Stimulated activated CD4-positive, alpha-beta T cell treated with anti-CD3 and anti-CD28 coated beads, Interleukin-1b, Interleukin-23, amount 100 ng/mL, for 24 hours (primary cell): ENCODE measurements at regions not wholly inside any gene's neighbourhood (a gene's known extent, or its start where the extent isn't known, plus 50 kb on each side); places are given as distances from the start of the nearest gene placed in this dataset.

Experiments used
- DNase-seq, 4 experiments: peaks; one replicate each; pipeline ENCODE4 v3.0.0-alpha.2; 2020; ENCODE audit warnings: low read depth in 4 of 4, low spot score in 1 of 4

DNA sequence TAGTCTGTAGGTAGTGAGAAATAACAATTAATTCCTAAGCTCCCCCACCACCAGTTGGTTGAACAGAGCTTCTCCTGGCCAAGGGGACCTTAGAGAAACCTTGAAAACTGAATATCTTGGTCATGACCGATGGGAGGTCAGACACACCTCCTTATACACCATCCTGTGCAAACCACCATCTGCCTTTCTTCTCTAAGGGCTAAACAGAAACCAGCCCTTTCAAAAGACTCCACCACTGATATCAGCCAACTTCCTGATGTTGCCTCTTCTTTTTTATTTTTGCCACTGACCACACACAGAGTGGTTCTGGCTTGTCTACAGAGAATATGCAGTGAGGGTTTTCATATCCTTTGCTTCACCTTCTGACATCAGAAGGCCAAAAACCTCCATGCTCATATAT, 977.7 kb upstream of the SEL1L start:
- no peak for DNase-seq

DNA sequence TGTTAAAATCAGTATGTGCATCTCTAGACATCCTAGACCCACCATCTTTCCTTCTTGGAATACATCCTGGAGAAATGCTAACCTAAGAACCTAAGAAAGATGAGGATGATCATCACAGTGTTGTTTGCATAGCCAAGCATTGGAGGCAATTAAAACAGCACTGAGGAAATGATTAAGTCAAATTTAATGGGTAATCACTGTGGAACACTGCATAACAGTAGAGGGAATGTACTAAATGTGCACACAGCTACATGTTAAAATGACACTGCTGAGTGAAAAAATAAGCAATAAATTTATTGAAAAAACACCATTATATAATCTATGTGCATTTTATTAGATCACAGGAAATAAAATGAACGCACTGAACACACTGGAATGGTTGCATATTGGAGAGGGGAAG, 987.1 kb upstream of the SEL1L start:
- no peak for DNase-seq

DNA sequence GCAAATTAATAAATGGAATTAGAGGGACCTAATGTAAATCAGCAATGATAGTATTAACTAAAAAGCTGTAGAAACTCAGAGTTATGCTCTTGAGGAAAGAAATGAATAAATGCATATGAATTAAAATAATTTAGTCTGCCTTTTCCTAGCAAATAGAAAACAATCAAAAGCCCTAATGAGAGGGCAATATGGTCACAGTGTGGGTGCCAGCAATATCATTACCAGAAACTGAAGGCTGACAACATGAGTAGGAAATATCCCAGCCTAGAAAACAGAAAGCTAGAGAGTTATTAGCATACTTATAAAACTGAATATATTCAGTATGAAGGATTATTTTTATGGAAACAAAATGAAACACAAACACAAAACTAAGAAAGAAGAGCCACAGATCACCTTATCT, 987.5 kb upstream of the SEL1L start:
- DNase-seq: no peak

DNA sequence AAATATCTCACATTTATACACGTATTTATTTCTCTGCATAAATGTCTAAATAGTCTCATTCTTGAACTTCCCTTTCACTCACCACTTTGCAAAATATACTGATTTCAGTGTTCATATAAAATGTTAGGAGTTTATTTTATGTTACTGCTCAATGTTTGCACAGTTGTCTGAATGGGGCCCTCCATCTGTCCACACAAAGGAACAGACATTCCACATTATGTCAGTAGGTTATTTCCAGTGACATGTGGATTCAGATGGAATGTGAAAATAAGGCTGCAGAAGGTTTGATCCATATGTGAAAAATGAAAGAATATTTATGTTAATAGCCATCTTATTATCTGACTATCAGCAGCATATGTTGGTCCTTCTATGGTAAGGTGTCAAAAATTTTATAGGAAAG, 994.4 kb upstream of the SEL1L start:
- DNase-seq: no peak

DNA sequence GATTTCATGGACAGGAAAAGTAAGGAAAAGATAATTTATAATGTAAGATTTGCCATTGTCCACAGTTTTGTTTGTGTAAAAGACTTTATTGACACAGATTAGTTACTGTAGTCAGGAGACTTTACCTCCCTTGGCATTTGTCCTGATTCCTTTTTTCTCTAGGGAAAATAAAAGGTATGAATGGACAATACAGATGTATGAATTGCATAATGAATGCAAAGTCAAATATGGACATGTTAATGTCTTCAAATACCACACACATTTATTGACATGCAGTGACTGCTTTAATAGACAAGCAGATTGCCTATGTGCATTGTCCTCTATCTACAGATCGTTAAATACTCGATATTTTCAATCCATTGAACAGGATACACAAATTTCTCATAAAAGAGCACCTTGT, 999.7 kb upstream of the SEL1L start:
- DNase-seq: no peak

DNA sequence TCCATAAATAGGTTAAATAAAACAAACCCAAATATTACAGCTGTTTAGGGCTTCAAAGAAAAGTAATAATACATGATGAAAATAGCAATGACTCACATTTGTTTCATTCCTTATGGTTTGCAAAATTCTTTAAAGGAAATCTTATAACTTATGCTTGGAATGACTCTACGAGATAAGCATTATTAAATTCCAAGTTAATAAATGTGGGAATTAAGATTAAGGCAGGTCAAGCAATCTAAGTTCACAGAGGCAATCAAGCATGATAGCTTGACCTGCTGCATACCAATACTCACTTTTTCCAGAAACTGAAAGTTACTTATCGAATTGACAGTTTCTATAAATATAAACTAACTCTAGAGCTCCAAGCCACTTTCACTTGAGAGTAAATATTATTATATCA, 1002.9 kb upstream of the SEL1L start:
- DNase-seq: no peak

DNA sequence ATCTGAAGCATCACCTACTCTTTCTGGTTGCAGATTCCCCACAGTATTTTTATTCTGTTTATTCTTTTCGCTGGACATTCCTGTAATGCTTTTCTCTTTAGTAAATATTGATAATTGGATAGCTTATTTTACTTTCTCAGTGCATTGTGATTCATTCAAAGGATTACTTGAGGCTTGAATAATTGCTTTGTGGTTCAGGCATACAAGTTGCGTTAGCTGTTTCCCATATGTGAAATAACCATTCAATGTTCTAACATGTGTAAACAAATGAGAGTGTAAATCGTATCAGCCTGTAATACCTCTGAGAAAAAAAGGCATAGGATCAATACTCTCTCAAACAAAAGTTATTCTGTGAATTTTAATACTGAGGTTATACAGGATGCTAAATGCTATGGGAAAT, 1004.2 kb upstream of the SEL1L start:
- DNase-seq: no peak

DNA sequence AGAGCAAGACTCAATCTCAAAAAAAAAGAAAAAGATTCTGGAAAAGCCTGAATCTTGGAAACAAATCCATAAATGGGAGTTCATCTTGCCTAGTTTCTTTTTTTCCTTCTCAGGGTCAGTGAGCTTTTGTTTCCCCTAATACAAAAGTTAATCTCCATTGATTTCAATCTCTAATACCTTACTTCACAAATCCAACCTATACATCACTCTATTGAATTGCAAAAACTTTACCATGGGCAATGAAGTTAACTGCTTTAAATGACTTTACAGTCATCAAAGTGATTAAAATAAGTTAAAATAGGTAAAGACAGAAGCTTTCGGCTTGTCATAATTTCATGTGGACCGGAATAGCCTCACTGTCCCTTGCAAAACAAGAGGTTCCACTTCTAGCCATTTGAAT, 1012.7 kb upstream of the SEL1L start:
- no peak for DNase-seq

DNA sequence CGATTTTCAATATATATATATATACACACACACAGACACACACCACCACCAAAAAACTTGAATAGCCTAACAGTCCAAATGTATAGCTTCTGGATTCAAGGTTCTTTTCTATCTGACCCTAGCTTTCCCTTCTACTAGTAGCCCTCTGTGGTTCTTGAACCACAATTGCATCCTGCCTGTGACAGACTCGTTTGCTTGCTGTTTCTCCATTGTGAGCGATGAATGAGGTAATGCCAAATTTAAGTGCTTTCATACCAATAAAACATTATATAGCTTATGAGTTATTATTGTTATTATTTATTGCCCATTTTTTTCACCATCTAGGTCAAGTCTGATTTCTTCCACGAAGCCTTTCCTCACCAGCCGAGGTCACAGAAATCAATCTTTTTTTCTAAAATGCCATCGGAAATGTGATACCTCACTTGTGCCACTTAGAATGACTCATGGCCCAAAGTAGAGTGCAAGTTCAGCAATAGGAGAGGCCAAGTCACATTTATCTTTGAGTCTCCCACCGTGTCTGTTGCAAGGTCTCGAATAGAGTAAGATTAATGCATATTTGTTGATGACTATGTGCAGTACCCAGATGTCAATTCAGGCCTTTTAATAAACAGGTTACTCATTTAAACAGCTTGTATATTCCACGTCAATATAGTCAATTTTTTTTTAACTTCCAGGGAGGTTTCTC, 1015.8 kb upstream of the SEL1L start:
- no peak for DNase-seq

DNA sequence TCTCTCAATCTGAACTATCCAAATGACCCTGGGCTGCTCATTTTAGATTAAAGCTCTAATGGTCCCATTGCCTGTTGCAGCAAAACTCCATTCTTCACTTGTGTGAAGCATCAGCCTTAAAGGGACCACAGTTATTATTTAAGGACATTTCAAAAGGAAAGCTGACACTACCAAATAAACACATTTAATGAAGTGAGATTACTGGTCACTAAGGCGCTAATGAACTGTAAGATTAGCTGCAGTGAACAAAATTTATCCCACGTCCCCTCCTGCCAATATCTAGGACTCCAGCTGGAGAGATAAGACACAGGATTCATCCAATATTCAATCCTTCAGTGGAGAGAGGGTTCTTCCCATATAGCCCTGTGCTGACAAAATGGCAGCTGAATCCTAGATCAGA, 1029.2 kb upstream of the SEL1L start:
- no peak for DNase-seq

DNA sequence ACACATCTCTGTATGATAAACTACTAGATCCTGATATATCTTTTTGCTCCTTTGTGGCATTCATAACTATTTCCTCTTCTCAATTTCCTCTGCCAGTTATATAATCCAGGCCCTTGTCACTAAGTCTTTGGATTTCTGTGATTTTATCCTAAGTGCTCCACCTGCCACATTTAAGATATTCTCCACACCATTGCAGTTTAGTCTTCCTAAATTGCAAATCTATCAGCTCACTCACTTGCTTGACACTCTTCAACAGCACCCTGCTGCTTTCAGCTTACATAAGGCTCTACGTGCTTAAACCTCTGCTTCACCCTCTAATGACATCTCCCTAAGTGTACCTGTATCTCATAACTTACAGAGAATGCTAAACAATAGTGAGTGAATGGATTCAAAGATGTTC, 1032.2 kb upstream of the SEL1L start:
- DNase-seq: no peak

DNA sequence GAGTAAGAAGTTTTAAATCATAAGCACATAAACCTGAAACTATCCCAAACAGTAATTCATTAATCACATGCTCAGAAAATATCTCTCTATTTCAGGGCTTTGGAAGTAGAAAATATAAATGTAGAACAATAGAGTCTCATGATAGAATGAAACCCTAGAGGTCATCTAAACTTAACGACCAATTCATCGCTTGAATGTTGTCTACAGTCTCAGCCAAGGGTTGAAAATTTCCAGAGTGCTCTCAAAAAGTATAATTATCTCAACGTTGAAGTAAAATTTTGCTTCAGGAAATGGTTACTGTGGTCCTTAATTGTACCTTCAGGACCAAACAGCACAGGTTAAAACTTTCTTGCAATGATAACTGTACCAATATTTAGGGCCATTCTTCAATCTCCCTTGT, 1053.6 kb upstream of the SEL1L start:
- DNase-seq: no peak

DNA sequence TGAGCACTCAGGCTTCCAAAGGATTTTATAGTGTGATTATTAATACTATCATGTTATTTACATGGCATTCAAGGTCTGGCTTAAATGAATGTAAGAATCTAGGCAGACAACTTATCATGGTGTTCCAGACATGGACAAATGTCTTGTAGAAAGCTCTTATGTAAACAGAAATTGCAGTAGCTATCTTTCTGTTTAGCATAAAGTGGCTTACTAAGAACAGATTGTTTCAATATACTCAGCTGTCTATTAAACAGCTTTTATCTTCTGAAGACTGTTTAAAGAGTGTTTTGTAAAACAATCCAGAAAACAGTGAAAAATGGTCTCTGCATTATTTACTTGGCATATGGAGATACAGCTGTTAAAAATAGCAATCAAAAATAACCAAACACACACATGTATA, 1061.8 kb upstream of the SEL1L start:
- DNase-seq: no peak

DNA sequence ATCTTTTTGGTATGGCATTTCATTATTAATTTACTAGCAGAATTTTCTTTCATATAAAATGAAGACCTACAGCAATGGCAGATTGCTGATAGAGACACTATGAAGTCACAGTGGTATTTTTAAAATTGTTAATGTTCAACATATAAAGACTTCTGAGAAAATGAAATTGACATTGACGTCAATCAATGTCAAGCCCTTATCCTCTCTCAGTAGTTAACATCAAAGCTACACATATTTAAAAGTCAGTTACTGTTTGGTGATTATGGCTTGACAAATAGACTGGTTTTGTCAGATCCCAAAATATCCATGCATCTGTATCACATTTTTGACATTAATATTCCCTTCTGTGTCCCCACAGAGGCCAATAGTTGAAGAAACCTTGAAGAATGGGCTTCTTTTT, 1069.1 kb upstream of the SEL1L start:
- DNase-seq: no peak

DNA sequence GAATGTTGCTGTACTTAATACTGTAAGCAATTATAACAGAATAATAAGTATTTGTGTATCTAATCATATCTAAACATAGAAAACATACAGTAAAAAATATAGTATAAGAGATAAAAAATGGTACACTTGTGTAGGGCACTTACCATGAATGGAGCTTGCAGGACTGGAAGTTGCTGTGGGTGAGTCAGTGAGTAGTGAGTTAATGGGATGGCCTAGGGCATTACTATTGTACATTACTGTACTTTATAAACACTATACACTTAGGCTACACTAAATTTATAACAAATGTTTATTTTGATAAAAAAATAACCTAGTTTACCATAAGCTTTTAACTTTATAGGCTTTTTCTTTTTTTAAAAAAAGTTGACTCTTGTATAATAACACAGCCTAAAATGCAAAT, 1071.2 kb upstream of the SEL1L start:
- DNase-seq: no peak

DNA sequence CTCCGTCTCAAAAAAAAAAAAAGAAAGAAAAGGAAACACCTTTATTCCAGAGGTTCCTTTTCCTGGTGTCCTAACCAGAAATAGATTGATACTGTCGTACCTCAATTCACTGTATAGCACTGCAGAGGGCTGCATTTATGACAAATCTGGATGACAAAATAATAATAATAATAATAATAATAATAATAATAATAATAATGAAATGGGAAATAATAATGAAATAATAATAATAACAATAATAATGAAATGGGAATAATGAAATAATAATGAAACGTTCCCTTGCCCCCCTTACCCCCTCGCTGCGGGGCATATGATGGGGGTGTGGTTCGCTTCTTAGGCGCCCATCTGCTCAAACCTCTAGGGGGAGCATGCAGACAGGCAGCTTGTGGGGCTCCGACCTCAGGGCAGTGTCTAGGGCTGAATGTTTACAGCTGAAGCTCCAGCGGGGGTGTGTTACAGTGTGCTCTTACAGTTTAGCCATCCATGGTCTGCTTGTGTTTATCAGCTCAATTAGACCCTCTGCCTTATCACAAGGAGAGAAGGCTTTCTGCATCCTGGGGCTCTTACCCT, 1088.3 kb upstream of the SEL1L start:
- no peak for DNase-seq

DNA sequence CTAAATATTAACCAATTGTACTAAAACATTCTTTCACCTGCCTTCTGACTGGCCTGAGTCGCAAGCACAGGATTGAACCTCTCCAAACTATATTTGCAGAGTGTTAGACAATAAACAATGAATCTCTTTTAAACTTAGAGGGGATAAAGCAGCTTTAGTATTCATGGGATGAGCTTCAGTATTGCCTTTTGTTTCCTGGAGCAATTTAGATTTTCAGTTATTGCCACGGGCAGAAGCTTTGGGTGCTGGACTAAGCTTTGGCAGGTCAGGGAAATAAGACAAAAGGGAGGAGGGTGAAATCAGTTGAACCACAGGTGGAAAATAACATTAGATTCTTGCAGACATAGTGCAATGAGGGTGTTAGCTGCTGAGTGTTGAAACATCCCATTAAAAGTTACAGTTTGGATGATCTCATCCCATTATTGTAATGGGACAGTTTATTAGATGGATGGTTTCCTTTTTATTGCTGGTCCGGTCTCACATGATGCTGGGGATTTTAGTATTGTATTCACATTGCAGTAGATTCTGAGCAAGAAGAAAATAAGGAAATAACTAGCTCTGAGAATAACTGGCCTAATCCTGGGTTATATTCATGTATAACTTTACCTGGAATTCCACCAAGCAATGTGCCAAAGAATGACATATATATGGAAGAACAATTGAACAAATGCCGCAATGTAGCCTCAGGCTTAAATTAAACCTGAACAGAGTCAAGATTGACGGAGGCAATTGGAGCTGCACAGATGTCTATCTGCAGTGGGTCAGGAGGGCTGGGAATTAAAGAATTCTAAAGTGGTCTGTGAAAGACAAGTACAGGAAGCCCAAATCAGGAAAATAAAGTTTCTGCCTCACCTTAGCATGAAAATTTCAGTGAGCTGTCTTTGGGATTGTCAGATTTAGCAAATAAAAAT, 1092.8 kb upstream of the SEL1L start:
- no peak for DNase-seq

DNA sequence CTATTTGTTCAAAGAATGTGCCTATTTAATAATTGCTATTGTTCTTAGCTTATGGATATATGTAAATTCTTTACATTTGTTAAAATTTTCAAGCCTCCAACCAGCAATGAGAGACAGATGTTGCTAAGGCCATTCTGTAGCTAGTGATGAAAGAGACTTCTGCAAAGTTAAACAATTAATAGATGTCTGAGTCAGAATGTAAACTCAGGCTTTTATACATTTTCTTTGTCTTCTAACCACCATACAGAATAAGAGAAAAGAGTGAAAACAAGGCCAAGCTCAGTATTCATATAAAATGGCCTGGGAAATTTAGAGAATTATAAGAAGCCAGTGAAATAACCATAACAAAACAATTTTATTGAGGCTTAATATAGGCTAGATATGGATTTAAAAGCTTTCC, 1102.3 kb upstream of the SEL1L start:
- no peak for DNase-seq

DNA sequence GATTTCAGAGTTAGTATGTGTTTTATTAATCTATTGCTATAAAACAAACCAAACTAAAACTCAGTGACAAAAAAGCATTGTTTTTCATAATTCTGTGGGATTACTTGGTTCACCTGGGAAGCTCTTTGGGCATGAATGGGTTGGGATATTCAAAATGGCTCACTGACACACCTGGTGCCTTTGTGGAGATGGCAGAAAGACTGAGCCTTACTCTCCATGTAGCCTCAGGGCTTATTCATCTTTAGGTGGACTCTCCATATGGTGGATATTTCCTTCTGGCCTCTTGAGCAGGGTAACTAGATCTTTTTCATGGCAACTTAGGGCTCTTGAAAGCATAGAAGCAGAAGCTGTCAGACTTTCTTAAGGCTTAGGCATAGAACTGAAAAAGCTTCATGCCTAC, 1102.8 kb upstream of the SEL1L start:
- no peak for DNase-seq

DNA sequence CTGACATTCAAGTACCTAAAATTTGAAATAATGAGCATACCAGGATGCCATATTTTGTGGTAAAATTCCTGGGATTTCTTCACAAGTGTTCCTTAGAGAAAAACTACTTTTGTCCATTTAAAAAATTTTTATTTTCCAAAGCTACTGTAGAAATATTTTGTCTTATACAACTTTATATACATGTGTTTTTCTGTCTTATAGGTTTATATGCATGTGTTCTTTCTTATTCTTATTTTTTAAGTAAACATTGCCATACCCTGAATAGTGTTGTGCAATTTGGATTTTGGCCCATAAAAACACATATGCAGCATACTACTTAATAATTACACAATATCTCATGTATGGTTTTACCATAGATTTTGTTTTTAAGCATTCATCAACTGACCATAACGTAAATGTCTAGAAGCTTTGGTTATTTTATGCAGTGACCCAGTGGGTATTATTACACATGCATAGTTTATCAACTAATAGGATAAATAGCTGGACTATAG, 1107.4 kb upstream of the SEL1L start:
- no peak for DNase-seq

DNA sequence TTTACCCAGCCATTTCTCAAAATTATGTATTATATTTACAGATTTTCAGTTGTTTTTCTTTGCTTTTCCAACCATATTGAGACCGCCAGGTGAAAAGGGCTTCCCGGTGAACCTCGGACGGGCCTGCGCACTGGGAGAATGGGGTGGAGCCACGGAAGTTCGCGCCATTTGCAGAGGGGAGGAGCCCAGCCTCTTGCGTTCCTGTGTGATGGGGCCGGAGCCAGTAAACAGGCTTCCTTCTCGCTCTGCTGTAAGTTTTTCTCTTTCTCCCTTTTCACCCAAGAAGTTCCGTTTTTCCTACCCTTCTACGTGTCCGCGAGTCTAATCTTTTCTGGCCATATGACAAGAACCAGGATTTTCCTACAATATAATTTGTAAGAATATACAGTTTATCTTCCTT, 1108.8 kb upstream of the SEL1L start:
- no peak for DNase-seq

DNA sequence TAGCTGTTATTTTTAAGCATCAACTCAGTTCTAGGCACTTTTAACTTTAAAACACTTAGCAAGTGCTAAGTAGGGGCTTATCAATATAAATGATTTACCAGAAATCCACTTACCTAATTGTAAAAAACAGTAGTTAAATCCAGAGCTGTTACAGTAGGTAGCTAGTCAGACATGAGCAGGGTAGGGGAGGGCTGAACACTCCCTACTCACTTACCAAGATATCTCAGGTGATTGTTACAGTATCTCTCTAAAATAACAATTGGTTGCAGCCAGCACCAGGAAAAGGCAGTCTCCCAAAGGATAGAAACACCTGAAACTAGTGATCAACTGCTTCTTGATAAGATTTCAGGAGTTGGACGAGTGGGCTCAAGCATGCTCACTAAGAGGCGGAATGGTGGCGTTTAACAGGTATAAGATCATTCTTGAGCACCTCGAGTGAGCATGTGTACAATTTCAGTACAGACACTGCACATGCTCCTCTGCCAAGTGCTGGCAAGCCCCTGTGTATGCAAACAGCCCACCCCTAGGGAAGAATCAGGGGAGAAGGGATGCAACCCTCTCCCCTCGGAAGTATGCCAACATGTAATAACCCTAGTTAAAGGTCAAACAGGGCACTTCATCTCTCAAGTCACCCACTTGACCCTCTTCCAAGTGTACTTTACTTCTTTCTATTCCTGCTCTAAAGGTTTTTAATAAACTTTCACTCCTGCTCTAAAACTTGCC, 1113.6 kb upstream of the SEL1L start:
- no peak for DNase-seq
